H9 (cell line): ENCODE measurements at regions not wholly inside any gene's neighbourhood (a gene's known extent, or its start where the extent isn't known, plus 50 kb on each side); places are given as distances from the start of the nearest gene placed in this dataset.

Experiments used
- DNase-seq: peaks from one replicate; pipeline ENCODE4 v3.0.0-alpha.2; 2017
- H2AFZ ChIP-seq: one replicate; pipeline ENCODE4 v1.6.1; 2013; ENCODE audit warnings: mild to moderate bottlenecking, low read length, control low read depth, moderate library complexity
- H2AK5ac ChIP-seq: 2 replicates; pipeline ENCODE4 v1.6.1; 2013; ENCODE audit warnings: low read length, control low read depth, mixed read lengths; ENCODE audit not compliant: insufficient read length
- H2BK120ac ChIP-seq: one replicate; pipeline ENCODE4 v1.6.1; 2013; ENCODE audit warnings: low read depth, mild to moderate bottlenecking, low read length, control low read depth, inconsistent platforms; ENCODE audit not compliant: poor library complexity, severe bottlenecking
- H2BK12ac ChIP-seq: 2 replicates; pipeline ENCODE4 v1.6.1; 2013; ENCODE audit warnings: low read length, control low read depth, mixed read lengths, low read depth; ENCODE audit not compliant: insufficient read length
- H2BK15ac ChIP-seq: 2 replicates; pipeline ENCODE4 v1.6.1; 2013; ENCODE audit warnings: low read depth, low read length, control low read depth
- H2BK20ac ChIP-seq: one replicate; pipeline ENCODE4 v1.6.1; 2013; ENCODE audit warnings: low read depth, mild to moderate bottlenecking, low read length, control low read depth, inconsistent platforms; ENCODE audit not compliant: poor library complexity, severe bottlenecking
- H2BK5ac ChIP-seq: 2 replicates; pipeline ENCODE4 v1.6.1; 2013; ENCODE audit warnings: low read length, control low read depth, mixed read lengths; ENCODE audit not compliant: insufficient read length
- H3K14ac ChIP-seq: 2 replicates; pipeline ENCODE4 v1.6.1; 2013; ENCODE audit warnings: low read length, control low read depth; ENCODE audit not compliant: insufficient read depth
- H3K18ac ChIP-seq: 2 replicates; pipeline ENCODE4 v1.6.1; 2013; ENCODE audit warnings: low read depth, mild to moderate bottlenecking, mixed read lengths, low read length, control low read depth; ENCODE audit not compliant: insufficient read length
- H3K23ac ChIP-seq: 2 replicates; pipeline ENCODE4 v1.6.1; 2013; ENCODE audit warnings: low read length, control low read depth, mixed read lengths, low read depth; ENCODE audit not compliant: insufficient read length
- H3K23me2 ChIP-seq: 2 replicates; pipeline ENCODE4 v1.6.1; 2013; ENCODE audit warnings: low read depth, mild to moderate bottlenecking, mixed read lengths, low read length, control low read depth; ENCODE audit not compliant: insufficient read length, poor library complexity, severe bottlenecking
- H3K27ac ChIP-seq: 2 replicates; pipeline ENCODE4 v1.5.1; 2013; ENCODE audit warnings: low read length, control low read depth, mixed read lengths, low read depth; ENCODE audit not compliant: insufficient read length
- H3K27me3 ChIP-seq: 2 replicates; pipeline ENCODE4 v1.6.1; 2013; ENCODE audit warnings: low read length, control low read depth, inconsistent platforms; ENCODE audit not compliant: insufficient read depth
- H3K4ac ChIP-seq: 2 replicates; pipeline ENCODE4 v1.6.1; 2013; ENCODE audit warnings: low read depth, mild to moderate bottlenecking, control low read depth, inconsistent platforms, low read length, moderate library complexity
- H3K4me1 ChIP-seq: 2 replicates; pipeline ENCODE4 v1.6.1; 2013; ENCODE audit warnings: low read length, control low read depth, inconsistent platforms; ENCODE audit not compliant: insufficient read depth
- H3K4me2 ChIP-seq: 2 replicates; pipeline ENCODE4 v1.6.1; 2013; ENCODE audit warnings: low read length, control low read depth, mixed read lengths; ENCODE audit not compliant: insufficient read length, insufficient read depth
- H3K56ac ChIP-seq: 2 replicates; pipeline ENCODE4 v1.6.1; 2013; ENCODE audit warnings: low read depth, mild to moderate bottlenecking, mixed read lengths, low read length, control low read depth; ENCODE audit not compliant: insufficient read length
- H3K79me1 ChIP-seq: 2 replicates; pipeline ENCODE4 v1.6.1; 2013; ENCODE audit warnings: low read depth, mild to moderate bottlenecking, moderate library complexity, low read length, control low read depth, inconsistent platforms; ENCODE audit not compliant: insufficient read depth, poor library complexity, severe bottlenecking
- H3K79me2 ChIP-seq: 2 replicates; pipeline ENCODE4 v1.6.1; 2013; ENCODE audit warnings: low read length, control low read depth, inconsistent platforms; ENCODE audit not compliant: insufficient read depth
- H3K9ac ChIP-seq: 2 replicates; pipeline ENCODE4 v1.6.1; 2013; ENCODE audit warnings: low read length, control low read depth, mixed read lengths; ENCODE audit not compliant: insufficient read length; ENCODE audit errors: extremely low read depth
- H3K9me3 ChIP-seq: one replicate; pipeline ENCODE4 v1.6.1; 2013; ENCODE audit warnings: low read depth, low read length, inconsistent platforms; ENCODE audit not compliant: control insufficient read depth
- H3T11ph ChIP-seq: one replicate; pipeline ENCODE4 v1.6.1; 2013; ENCODE audit warnings: mild to moderate bottlenecking, low read length, control low read depth, inconsistent platforms
- H4K20me1 ChIP-seq: one replicate; pipeline ENCODE4 v1.6.1; 2013; ENCODE audit not compliant: control insufficient read depth, insufficient read length, insufficient read depth
- H4K5ac ChIP-seq: 2 replicates; pipeline ENCODE4 v1.6.1; 2013; ENCODE audit warnings: low read depth, mild to moderate bottlenecking, mixed read lengths, low read length, control low read depth; ENCODE audit not compliant: insufficient read length
- H4K8ac ChIP-seq: replicated peaks from 2 replicates; pipeline ENCODE4 v1.6.1; 2013; ENCODE audit warnings: low read length, control low read depth, mixed read lengths, low read depth; ENCODE audit not compliant: insufficient read length
- H4K91ac ChIP-seq: 2 replicates; pipeline ENCODE4 v1.6.1; 2013; ENCODE audit warnings: low read depth, mild to moderate bottlenecking, moderate library complexity, mixed read lengths, low read length, control low read depth; ENCODE audit not compliant: insufficient read length
- H3K27ac Mint-ChIP-seq, 3 experiments: 2 replicates in 2 of 3; 3 replicates in 1 of 3; pipeline ENCODE4 v1.8.0; 2020 to 2021; ENCODE audit warnings: mixed read lengths in 3 of 3, mild to moderate bottlenecking in 1 of 3, moderate library complexity in 1 of 3
- H3K27me3 Mint-ChIP-seq: 2 replicates; pipeline ENCODE4 v1.8.0; 2021; ENCODE audit warnings: low read depth, mild to moderate bottlenecking, moderate library complexity, mixed read lengths
- H3K36me3 Mint-ChIP-seq, 3 experiments: 2 replicates in 2 of 3; 3 replicates in 1 of 3; pipeline ENCODE4 v1.8.0; 2020 to 2021; ENCODE audit warnings: low read depth in 3 of 3, mixed read lengths in 3 of 3; ENCODE audit not compliant: insufficient read depth in 1 of 3
- H3K4me1 Mint-ChIP-seq, 2 experiments: 2 replicates each; pipeline ENCODE4 v1.8.0; 2020; ENCODE audit warnings: mixed read lengths in 2 of 2
- H3K4me3 Mint-ChIP-seq, 2 experiments: 2 replicates in 1 of 2; 3 replicates in 1 of 2; pipeline ENCODE4 v1.8.0; 2020 to 2021; ENCODE audit warnings: mild to moderate bottlenecking in 2 of 2, mixed read lengths in 2 of 2, moderate library complexity in 1 of 2
- H3K9me3 Mint-ChIP-seq, 2 experiments: 2 replicates in 1 of 2; 3 replicates in 1 of 2; pipeline ENCODE4 v1.8.0; 2020; ENCODE audit warnings: mild to moderate bottlenecking in 2 of 2, mixed read lengths in 2 of 2, moderate library complexity in 1 of 2
- WGBS: extraction: QIAGEN DNeasy Blood & Tissue Kit; methylation state at CpG from one replicate; pipeline ENCODE4 v1.1.7; 2013; ENCODE audit warnings: missing lambda C conversion rate, low lambda C conversion rate, mixed read lengths; ENCODE audit not compliant: insufficient read length; ENCODE audit errors: extremely low coverage; 5-methylcytosine and 5-hydroxymethylcytosine counted together
- TF ChIP-seq, protein P1 (sequence below): fragments of 200-600 bp; sonication (generic); conservative IDR thresholded peaks from 3 replicates; pipeline ENCODE4 v1.8.0; 2021; ENCODE audit warnings: antibody characterized with exemption, mild to moderate bottlenecking

DNA sequence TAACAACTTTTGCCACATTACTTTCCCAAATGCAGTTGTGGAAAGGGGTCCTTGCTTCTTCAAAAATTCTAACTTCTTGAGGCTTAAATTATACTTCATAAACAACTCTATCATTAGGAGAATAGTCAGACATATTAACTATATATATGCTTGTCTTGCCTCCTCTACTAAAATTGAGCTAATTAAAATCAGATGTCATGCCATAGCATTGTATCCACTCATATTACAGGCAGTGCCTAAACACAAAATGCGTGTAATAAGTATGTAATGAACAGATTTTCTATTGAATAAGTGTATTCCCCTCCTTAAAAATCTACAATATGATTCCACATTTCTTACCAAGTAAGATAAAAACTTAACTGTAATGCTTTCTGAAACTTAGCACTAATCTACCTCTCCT is 204.5 kb downstream of the PLK2 start:
- H3K4me1 Mint-ChIP-seq = peaks cover 15 to 16% of the 10 kb centered on the region in 2 experiments
- peaks cover 4% of the 10 kb centered on the region; the same call in 1 of the 2 replicates for H3K4me1 ChIP-seq
- no peaks in the 10 kb centered on the region for H3K36me3 Mint-ChIP-seq
- H4K20me1 ChIP-seq = no peaks in the 10 kb centered on the region
- no peak overlapping the region for H2BK12ac ChIP-seq
- H3K9me3 ChIP-seq = no peaks in the 10 kb centered on the region
- H3K23ac ChIP-seq = no peak overlapping the region
- H4K8ac ChIP-seq = no peak overlapping the region
- H3K23me2 ChIP-seq = peaks cover 2% of the 10 kb centered on the region
- no peak overlapping the region for H4K91ac ChIP-seq
- no peaks in the 10 kb centered on the region for H3K27me3 Mint-ChIP-seq
- H2BK5ac ChIP-seq = no peak overlapping the region
- H3T11ph ChIP-seq = no peak overlapping the region
- no peak overlapping the region for H4K5ac ChIP-seq
- H3K27ac ChIP-seq = no peak overlapping the region
- TF ChIP-seq, protein P1, sequence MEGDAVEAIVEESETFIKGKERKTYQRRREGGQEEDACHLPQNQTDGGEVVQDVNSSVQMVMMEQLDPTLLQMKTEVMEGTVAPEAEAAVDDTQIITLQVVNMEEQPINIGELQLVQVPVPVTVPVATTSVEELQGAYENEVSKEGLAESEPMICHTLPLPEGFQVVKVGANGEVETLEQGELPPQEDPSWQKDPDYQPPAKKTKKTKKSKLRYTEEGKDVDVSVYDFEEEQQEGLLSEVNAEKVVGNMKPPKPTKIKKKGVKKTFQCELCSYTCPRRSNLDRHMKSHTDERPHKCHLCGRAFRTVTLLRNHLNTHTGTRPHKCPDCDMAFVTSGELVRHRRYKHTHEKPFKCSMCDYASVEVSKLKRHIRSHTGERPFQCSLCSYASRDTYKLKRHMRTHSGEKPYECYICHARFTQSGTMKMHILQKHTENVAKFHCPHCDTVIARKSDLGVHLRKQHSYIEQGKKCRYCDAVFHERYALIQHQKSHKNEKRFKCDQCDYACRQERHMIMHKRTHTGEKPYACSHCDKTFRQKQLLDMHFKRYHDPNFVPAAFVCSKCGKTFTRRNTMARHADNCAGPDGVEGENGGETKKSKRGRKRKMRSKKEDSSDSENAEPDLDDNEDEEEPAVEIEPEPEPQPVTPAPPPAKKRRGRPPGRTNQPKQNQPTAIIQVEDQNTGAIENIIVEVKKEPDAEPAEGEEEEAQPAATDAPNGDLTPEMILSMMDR = no peak
- H3K4me2 ChIP-seq = no peak overlapping the region
- no peaks in the 10 kb centered on the region for H3K79me1 ChIP-seq
- H2BK120ac ChIP-seq = no peak overlapping the region
- H2AK5ac ChIP-seq = no peak overlapping the region
- H2BK15ac ChIP-seq = no peak overlapping the region
- H3K4ac ChIP-seq = no peak overlapping the region
- no CpG with 5 or more reads among the region's 1 CpG for whole genome bisulfite sequencing
- no peak overlapping the region for H3K27ac Mint-ChIP-seq
- H3K4me3 Mint-ChIP-seq = no peak overlapping the region
- no peak overlapping the region for H2BK20ac ChIP-seq
- H3K18ac ChIP-seq = no peak overlapping the region
- H3K27me3 ChIP-seq = no peaks in the 10 kb centered on the region
- no peaks in the 10 kb centered on the region; a peak in 2 of 5 replicates for H3K9me3 Mint-ChIP-seq
- H3K79me2 ChIP-seq = no peaks in the 10 kb centered on the region
- H3K56ac ChIP-seq = no peak overlapping the region
- no peak overlapping the region for H3K14ac ChIP-seq
- H2AFZ ChIP-seq = no peak overlapping the region
- no peak overlapping the region for H3K9ac ChIP-seq
- DNase-seq = no peak
